ENCODE measurements at regions not wholly inside any gene's neighbourhood (a gene's known extent, or its start where the extent isn't known, plus 50 kb on each side); places are given as distances from the start of the nearest gene placed in this dataset.

DNA sequence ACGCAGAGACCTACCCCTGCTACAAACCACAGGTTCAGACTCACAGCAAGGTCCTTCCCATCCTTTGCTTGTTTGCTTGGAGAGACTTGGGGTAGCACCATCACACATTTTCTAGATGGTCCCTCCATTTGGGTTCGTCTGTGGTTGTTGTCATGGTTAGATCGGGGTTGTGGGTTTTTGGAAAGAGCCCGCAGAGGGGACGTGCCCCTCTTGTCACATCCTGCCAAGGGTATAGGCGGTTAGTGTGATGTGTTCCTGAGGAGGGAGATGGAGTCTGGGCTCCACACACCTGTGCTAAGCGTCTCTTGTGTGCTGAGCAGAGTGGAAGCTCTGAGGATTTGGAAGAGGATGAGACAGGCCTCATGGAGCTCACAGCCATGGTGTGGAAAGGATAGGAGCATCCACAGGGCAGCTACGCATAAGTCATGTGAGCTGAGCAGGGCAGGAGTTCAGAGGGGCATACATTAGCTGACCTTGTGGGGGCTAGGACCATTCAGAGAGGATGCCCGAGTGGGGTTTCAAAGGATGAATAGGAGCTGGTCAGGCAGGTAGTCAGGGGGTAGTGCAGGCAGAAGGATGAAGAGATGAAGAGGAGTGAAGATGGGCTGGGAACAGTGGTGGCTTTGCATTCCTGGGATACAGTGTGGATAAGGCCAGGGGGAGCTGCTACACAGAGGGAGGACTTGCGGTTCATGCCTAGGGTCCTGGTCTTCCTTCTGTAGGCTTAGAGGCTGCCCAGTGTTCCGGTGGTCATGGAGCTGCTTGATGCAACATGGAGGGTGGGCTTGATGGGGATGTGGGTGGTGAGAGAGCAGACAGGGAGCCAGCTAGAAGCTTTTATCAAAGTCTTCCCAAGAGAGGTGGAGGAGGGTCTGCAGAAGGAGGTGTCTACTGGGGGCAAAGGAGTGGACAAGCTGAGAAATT, 62.9 kb downstream of the ACKR3 start:
- TF ChIP-seq, protein P1, sequence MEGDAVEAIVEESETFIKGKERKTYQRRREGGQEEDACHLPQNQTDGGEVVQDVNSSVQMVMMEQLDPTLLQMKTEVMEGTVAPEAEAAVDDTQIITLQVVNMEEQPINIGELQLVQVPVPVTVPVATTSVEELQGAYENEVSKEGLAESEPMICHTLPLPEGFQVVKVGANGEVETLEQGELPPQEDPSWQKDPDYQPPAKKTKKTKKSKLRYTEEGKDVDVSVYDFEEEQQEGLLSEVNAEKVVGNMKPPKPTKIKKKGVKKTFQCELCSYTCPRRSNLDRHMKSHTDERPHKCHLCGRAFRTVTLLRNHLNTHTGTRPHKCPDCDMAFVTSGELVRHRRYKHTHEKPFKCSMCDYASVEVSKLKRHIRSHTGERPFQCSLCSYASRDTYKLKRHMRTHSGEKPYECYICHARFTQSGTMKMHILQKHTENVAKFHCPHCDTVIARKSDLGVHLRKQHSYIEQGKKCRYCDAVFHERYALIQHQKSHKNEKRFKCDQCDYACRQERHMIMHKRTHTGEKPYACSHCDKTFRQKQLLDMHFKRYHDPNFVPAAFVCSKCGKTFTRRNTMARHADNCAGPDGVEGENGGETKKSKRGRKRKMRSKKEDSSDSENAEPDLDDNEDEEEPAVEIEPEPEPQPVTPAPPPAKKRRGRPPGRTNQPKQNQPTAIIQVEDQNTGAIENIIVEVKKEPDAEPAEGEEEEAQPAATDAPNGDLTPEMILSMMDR (IDR thresholded peaks at IDR 0.05; ENCODE audit: insufficient read depth, low read depth, low read length), result no peak
- no peak for DNase-seq (ENCODE audit: low read depth)
- ChIA-PET POLR2A (no interaction called here), CTCF (interaction anchor here (0.9 to 1.1 kb wide), 2 partner anchors 25 to 395 kb away, joined by 3 to 4 read pairs; no protein-coding TSS in a partner anchor)
- no peak overlapping the region for H3K4me3 ChIP-seq (ENCODE audit: low read depth, low read length)
- H3K36me3 ChIP-seq (ENCODE audit: control insufficient read depth, insufficient read depth, low read length), result no peaks in the 10 kb centered on the region
- H3K27me3 ChIP-seq (ENCODE audit: control insufficient read depth, insufficient read depth, low read length), result no peaks in the 10 kb centered on the region; the same call in 1 of the 2 replicates

DNA sequence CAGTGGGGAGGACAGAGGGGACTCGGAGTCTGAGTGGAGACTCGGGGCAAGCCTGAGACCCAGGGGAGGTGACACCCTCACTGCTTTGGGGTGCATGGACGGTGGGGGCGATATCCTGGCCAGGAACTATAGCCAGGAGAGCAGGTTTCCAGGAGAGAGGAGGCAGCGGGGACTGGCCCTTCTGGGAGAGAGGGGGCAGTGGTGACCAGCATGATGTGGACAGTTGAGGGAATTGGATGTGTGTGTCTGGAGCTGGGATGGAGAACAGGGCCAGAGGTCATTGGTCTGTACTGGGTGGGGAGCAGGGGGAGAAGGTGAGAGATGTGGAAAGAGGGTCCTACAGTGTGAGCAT, 63.6 kb downstream of the ACKR3 start:
- H3K4me3 ChIP-seq (ENCODE audit: low read depth, low read length), result no peak overlapping the region
- CTCF ChIA-PET, result interaction anchor here (1.1 kb wide), 1 partner anchor 394 kb away, joined by 3 read pairs; no protein-coding TSS in a partner anchor
- H3K27me3 ChIP-seq (ENCODE audit: control insufficient read depth, insufficient read depth, low read length), result no peaks in the 10 kb centered on the region; the same call in 1 of the 2 replicates
- no peak for DNase-seq (ENCODE audit: low read depth)
- POLR2A ChIA-PET, result no interaction called here
- H3K36me3 ChIP-seq (ENCODE audit: control insufficient read depth, insufficient read depth, low read length), result no peaks in the 10 kb centered on the region
- TF ChIP-seq, protein P1 (IDR thresholded peaks at IDR 0.05; ENCODE audit: insufficient read depth, low read depth, low read length), result no peak

DNA sequence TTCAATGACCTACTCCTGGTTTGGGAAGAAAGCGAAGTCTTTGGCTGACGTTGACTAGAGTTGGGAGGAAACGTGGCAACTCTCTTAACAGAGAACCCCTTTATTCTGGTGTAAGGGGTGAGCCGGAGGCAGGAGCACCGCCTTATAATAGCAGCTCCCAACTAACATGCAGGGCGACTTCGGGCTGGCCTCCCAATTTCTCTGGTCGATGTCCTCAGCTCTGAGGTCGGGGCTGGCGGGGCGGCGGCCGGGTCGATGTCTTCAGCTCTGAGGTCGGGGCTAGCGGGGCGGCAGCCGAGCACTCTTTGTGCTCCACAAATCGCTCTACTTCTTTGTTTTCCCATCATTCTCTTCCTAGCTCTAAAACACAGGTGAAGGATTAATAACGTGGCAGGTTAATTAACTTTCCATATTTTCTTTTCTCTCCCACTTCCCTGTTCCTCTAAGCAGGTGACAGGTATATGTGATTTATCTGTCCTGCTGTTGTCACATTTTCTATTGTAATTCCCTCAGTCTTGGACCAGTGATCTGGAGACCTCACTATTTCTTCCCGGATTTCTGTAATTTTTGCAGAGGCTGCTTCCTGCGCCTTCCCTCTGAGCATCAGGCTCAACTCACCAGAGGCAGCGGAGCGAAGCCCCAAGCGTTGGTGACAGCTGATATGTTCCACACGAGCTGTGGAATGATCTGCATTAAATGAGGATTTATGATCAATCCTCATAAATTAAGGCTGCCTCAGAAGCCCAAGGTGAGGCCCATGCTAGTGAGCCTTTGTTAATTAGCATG, 64.3 kb downstream of the ACKR3 start:
- Histone ChIP-seq H3K4me3 (ENCODE audit: low read depth, low read length) (no peak overlapping the region), H3K36me3 (ENCODE audit: control insufficient read depth, insufficient read depth, low read length) (no peaks in the 10 kb centered on the region), H3K27me3 (ENCODE audit: control insufficient read depth, insufficient read depth, low read length) (no peaks in the 10 kb centered on the region; the same call in 1 of the 2 replicates)
- ChIA-PET CTCF (no interaction called here), POLR2A (no interaction called here)
- TF ChIP-seq, protein P1 (IDR thresholded peaks at IDR 0.05; ENCODE audit: insufficient read depth, low read depth, low read length), result no peak
- DNase-seq (ENCODE audit: low read depth), result no peak

DNA sequence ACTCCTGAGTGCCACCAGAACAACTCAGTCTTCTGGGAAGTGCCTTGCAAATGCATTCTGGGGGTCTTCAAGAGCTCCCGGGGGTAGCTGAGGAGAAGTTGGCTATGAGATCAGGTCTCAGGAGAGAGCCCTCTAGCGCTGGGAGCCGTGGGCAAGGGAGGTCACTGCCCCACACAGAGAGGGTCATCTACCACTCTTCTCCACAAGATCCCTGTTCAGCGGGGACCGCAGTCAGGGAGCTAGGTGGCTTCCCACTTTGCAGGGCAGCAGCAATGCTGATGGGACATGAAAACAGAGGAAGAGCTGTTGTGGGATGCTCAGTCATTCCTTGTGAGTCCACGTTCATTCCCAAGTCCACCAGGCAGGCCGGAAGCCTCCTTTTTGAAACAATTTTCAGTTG, 66.6 kb downstream of the ACKR3 start:
- Histone ChIP-seq H3K4me3 (ENCODE audit: low read depth, low read length) (no peak overlapping the region), H3K27me3 (ENCODE audit: control insufficient read depth, insufficient read depth, low read length) (no peaks in the 10 kb centered on the region; the same call in 1 of the 2 replicates), H3K36me3 (ENCODE audit: control insufficient read depth, insufficient read depth, low read length) (no peaks in the 10 kb centered on the region)
- POLR2A ChIA-PET, result no interaction called here
- CTCF ChIA-PET, result interaction anchor here (0.6 kb wide), 1 partner anchor 69 kb away, joined by 3 read pairs; no protein-coding TSS in a partner anchor
- TF ChIP-seq, protein P1 (IDR thresholded peaks at IDR 0.05; ENCODE audit: insufficient read depth, low read depth, low read length), result no peak
- no peak for DNase-seq (ENCODE audit: low read depth)
